Right atrium auricular region (tissue), 2 donors: ENCODE measurements at regions not wholly inside any gene's neighbourhood (a gene's known extent, or its start where the extent isn't known, plus 50 kb on each side); places are given as distances from the start of the nearest gene placed in this dataset.
"Not testable (repeated sequence)": the region's sequence is repeated elsewhere in the genome, so short reads cannot be mapped to it uniquely, and the experiment has no call there.

Source experiments
- DNase-seq: peaks from one replicate; pipeline ENCODE4 v3.0.0-alpha.2; 2019; ENCODE audit warnings: low spot score
- H3K27ac ChIP-seq, 2 donors: fragments of 200-600 bp; sonication (generic); 1 replicate in 1 of 2; 2 replicates in 1 of 2; pipeline ENCODE4 v1.5.1; 2016 to 2019
- H3K27me3 ChIP-seq, 2 donors: fragments of 200-600 bp; sonication (generic); one replicate each; pipeline versions ENCODE4 v1.5.1 to v1.6.0; 2017 to 2019
- H3K36me3 ChIP-seq: fragments of 200-600 bp; sonication (generic); one replicate; pipeline ENCODE4 v1.5.1; 2016
- H3K4me1 ChIP-seq, 2 donors: fragments of 200-600 bp; sonication (generic); one replicate each; pipeline versions ENCODE4 v1.5.1 to v1.6.0; 2017 to 2019
- H3K4me3 ChIP-seq, 2 donors: fragments of 200-600 bp; sonication (generic); 1 replicate in 1 of 2; 2 replicates in 1 of 2; pipeline ENCODE4 v1.5.1; 2017 to 2019; ENCODE audit warnings: mild to moderate bottlenecking in 1 of 2, moderate library complexity in 1 of 2
- H3K9me3 ChIP-seq, 2 donors: fragments of 200-600 bp; sonication (generic); one replicate each; pipeline ENCODE4 v1.5.1; 2019

DNA sequence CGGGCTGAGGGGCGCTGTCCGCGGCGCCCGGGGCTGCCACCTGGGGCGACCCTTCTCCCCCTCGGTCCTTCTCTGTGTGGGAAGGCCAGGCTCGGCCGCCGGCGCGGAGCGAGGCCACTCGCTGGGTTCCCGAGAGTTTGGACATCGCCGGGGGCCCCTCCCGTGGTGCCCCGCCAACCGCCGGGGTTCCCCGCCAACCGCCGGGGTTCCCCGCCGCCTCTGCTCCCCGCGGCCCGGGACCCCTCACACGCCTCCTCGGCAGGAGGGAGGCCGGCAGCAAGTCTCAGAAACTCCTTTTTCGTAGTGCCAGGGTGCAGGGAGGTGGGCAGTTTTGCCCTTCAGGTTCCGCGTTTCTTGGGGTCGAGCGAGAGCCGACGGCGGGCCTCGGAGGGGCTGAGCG is 83.9 kb upstream of the NBPF19 start:
- Histone ChIP-seq H3K4me3 (peak overlapping the region; percentile 48 to 52), H3K27ac (peak overlapping the region in 1 of 2 donors; percentile 58)
- H3K4me1 ChIP-seq, H3K27me3 ChIP-seq, DNase-seq, H3K36me3 ChIP-seq, H3K9me3 ChIP-seq: not testable (repeated sequence)

GRCh38 chr1:149395802-149396201 is 79.0 kb upstream of the NBPF19 start:
- H3K27ac ChIP-seq, H3K4me1 ChIP-seq, DNase-seq, H3K4me3 ChIP-seq, H3K9me3 ChIP-seq, H3K27me3 ChIP-seq, H3K36me3 ChIP-seq: not testable (repeated sequence)

GRCh38 chr1:149398527-149398926 is 76.3 kb upstream of the NBPF19 start:
- H3K4me1 ChIP-seq, H3K27me3 ChIP-seq, DNase-seq, H3K9me3 ChIP-seq, H3K27ac ChIP-seq, H3K4me3 ChIP-seq, H3K36me3 ChIP-seq: not testable (repeated sequence)

GRCh38 chr1:149408404-149408803 is 66.4 kb upstream of the NBPF19 start:
- not testable (repeated sequence) for DNase-seq, H3K27me3 ChIP-seq, H3K9me3 ChIP-seq, H3K4me1 ChIP-seq, H3K27ac ChIP-seq, H3K36me3 ChIP-seq, H3K4me3 ChIP-seq

DNA sequence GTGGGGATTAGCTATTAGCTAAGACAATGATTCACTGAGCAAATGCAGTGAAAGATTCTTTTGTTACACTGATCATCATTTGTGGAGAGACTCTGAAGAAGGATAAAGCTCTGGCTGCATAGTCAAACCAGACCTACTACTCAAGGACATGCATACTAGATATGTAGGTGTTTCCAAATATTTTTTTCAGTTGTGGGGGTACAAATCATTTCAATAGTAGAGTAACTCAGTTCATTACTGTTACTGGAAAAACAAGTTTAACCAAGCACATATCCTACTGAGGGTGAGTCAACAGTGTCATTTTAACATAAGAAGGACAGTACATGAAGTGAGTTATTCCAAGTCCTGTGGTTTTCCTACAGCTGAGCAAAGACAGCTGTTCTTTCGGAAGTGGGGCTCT is 59.5 kb upstream of the NBPF19 start:
- not testable (repeated sequence) for H3K36me3 ChIP-seq, H3K27ac ChIP-seq, H3K4me1 ChIP-seq, H3K27me3 ChIP-seq, H3K9me3 ChIP-seq, H3K4me3 ChIP-seq, DNase-seq

- not testable (repeated sequence) for H3K4me1 ChIP-seq, H3K9me3 ChIP-seq, H3K4me3 ChIP-seq, DNase-seq, H3K27ac ChIP-seq, H3K27me3 ChIP-seq, H3K36me3 ChIP-seq
Measured at GRCh38 chr1:149418782-149419181, 56.1 kb upstream of the NBPF19 start.

DNA sequence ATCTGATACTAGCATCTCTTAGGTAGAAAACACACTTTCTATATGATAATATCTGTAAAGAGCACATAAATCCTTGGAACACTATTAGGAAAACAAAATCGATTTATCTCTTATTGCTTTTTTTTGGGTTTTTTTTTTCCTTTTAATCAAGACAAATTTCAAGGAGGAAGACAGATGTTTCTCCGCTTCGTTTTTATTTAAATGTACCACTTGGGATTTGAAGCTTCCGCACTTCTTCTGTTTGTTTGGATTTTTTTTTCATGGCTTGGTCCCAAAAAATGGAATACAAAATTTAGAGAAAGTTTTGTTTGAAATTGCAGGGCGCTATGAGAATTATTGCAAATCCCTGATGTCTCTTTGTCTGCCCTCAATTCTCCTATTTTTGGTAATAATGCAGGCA is 51.7 kb upstream of the NBPF19 start:
- H3K9me3 ChIP-seq, H3K27ac ChIP-seq, H3K36me3 ChIP-seq, H3K4me3 ChIP-seq, H3K27me3 ChIP-seq, H3K4me1 ChIP-seq, DNase-seq: not testable (repeated sequence)
